Dermis blood vessel endothelial cell (primary cell): ENCODE measurements at regions not wholly inside any gene's neighbourhood (a gene's known extent, or its start where the extent isn't known, plus 50 kb on each side); places are given as distances from the start of the nearest gene placed in this dataset.

Source experiments
- DNase-seq: peaks from one replicate; pipeline ENCODE4 v3.0.0; 2010

DNA sequence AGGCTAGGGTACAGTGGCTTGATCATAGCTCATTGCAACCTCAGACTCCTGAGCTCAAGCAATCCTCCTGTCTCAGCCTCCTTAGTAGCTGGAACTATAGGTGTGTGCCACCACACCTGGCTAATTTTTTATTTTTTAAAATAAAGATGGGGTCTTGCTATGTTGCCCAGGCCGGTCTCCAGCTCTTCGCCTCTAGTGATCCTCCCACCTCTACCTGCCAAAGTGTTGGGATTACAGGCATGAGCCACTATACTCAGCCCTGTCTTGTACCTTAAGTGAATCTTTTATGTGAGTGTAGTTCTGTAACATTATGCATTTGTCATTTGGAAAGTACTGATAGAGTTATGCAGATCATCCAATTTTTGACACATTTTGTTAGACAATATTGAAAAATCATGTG is 66.9 kb upstream of the C15orf39 start:
- DNase-seq, result no peak

- DNase-seq, result no peak
Measured at GRCh38 chr15:75136118-75136517, 65.6 kb upstream of the C15orf39 start.

GRCh38 chr15:75136758-75137157 is 64.9 kb upstream of the C15orf39 start:
- DNase-seq, result no peak

DNA sequence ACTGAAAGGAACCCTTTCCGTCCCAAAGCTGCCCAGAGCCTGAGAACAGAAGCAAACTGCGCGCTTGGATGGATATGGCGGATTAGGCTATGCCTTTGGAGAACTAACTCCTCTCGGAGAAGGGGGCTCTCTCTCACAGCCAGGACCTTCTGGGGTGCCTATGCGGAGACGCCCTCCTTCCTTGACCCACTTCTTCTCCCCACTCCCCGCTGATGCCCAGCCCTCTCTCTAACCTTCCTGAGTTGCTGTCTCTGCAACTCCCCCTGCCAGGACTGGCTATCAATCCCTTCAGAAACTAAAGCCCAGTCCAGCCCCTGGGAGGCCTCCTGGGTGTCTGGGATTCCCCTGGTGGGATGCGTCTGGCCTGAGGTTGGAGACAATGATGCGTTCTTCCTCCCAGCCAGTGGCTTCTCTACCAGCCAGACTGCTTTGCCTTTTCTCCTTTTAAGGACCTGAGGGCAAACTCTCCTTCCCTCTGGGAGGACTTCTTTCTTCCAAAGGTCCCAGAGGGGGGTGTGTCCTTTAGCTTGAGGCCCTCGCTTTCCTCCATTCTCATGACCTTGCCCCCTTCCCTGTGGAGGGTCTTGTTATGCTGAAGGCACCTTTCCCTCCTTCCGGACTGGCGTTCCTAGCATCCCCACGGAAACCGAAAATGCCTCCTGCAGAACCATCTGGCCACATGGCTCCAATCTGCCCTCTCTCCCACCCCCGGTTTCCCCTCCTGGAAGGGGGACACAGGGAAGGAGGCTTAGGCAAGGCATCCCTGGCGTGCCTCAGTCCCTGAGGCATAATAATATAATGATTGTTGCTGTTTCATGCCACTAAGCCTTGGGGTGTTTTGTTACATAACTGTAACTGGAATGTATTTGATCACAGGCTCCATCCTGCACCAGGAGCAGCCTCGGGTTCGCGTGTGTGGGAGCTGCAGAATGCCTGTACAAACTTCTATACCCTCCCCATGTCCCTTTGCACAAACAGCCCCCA is 63.4 kb upstream of the C15orf39 start:
- DNase-seq, result no peak

GRCh38 chr15:75140080-75140879 is 61.4 kb upstream of the C15orf39 start:
- peak; percentile 6 for DNase-seq

- DNase-seq, result no peak
Measured at GRCh38 chr15:75142499-75142898, 59.2 kb upstream of the C15orf39 start.

GRCh38 chr15:75143738-75144334 is 57.8 kb upstream of the C15orf39 start:
- no peak for DNase-seq

GRCh38 chr15:75145027-75145841 is 56.4 kb upstream of the C15orf39 start:
- DNase-seq, result no peak

DNA sequence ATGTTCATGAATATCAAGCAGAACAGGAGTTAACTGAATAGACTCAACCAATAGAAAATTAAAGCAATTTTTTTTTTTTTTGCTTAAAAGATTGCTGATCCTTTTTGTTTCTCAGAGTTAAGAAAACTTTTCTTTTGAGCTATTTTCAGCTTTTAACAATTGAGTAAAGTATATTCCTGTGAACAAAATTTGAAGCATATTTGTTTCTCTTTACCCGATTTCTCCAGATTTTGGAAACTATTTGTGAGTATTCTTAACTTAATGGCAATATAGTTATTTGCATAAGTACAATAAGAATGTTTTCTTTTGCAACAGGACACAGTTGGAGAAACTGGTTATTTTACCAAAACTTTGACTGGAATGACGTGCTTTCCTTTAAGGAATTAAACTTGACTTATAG is 53.4 kb upstream of the C15orf39 start:
- DNase-seq, result no peak

- DNase-seq, result no peak
Measured at GRCh38 chr15:75149867-75150709, 51.6 kb upstream of the C15orf39 start.

GRCh38 chr15:75151214-75152128 is 50.2 kb upstream of the C15orf39 start:
- no peak for DNase-seq
